ENCODE measurements at regions not wholly inside any gene's neighbourhood (a gene's known extent, or its start where the extent isn't known, plus 50 kb on each side); places are given as distances from the start of the nearest gene placed in this dataset.

DNA sequence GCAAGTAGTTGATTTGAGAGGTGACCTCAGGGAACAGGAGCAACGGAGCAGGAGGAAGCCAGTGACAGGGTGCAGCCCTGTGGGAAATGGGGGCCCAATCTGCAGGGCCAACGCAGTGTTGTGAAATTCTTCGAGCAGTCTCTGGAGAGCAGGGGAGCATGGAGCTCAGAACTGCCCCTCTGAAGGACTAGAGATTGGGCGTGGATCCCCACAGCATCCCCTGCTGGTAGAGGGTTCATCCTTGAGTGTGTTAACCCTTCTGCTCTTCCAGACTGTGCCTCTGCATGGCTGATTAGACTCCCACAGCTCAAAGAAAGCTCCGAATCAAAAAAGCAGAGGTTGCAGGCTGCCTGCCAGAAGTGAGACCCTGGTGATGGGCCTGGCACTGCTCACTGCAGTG is 77.9 kb upstream of the UQCRFS1 start:
- TF ChIP-seq, protein P1, sequence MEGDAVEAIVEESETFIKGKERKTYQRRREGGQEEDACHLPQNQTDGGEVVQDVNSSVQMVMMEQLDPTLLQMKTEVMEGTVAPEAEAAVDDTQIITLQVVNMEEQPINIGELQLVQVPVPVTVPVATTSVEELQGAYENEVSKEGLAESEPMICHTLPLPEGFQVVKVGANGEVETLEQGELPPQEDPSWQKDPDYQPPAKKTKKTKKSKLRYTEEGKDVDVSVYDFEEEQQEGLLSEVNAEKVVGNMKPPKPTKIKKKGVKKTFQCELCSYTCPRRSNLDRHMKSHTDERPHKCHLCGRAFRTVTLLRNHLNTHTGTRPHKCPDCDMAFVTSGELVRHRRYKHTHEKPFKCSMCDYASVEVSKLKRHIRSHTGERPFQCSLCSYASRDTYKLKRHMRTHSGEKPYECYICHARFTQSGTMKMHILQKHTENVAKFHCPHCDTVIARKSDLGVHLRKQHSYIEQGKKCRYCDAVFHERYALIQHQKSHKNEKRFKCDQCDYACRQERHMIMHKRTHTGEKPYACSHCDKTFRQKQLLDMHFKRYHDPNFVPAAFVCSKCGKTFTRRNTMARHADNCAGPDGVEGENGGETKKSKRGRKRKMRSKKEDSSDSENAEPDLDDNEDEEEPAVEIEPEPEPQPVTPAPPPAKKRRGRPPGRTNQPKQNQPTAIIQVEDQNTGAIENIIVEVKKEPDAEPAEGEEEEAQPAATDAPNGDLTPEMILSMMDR (IDR thresholded peaks at IDR 0.05), result no peak
- no peak for TF ChIP-seq EZH2 (IDR thresholded peaks at IDR 0.05; ENCODE audit: borderline replicate concordance, insufficient read depth, low read depth, low read length, poor library complexity, severe bottlenecking)
